NT2/D1 (cell line): ENCODE measurements at regions not wholly inside any gene's neighbourhood (a gene's known extent, or its start where the extent isn't known, plus 50 kb on each side); places are given as distances from the start of the nearest gene placed in this dataset.

Experiments
- DNase-seq: peaks from one replicate; pipeline ENCODE4 v3.0.0-alpha.2; 2011; ENCODE audit warnings: low read depth, low spot score
- H3K27me3 ChIP-seq: 2 replicates; pipeline ENCODE4 v1.6.0; 2011; ENCODE audit warnings: mild to moderate bottlenecking; ENCODE audit not compliant: insufficient read length, insufficient read depth
- H3K36me3 ChIP-seq: 2 replicates; pipeline ENCODE4 v1.6.1; 2011; ENCODE audit warnings: mild to moderate bottlenecking, low read length, mixed read lengths; ENCODE audit not compliant: insufficient read depth, insufficient read length
- H3K4me1 ChIP-seq: 2 replicates; pipeline ENCODE4 v1.5.1; 2011; ENCODE audit not compliant: insufficient read depth, insufficient read length
- H3K4me3 ChIP-seq: 2 replicates; pipeline ENCODE4 v1.5.1; 2011; ENCODE audit warnings: low read depth; ENCODE audit not compliant: insufficient read length
- H3K9ac ChIP-seq: 2 replicates; pipeline ENCODE4 v1.6.0; 2011; ENCODE audit warnings: low read depth; ENCODE audit not compliant: insufficient read length
- H3K9me3 ChIP-seq: 2 replicates; pipeline ENCODE4 v1.5.1; 2011; ENCODE audit warnings: mild to moderate bottlenecking, low read length; ENCODE audit not compliant: insufficient read depth
- SUZ12 ChIP-seq: IDR thresholded peaks from 2 replicates; pipeline ENCODE4 v1.6.1; 2011; ENCODE audit not compliant: insufficient read length, insufficient read depth; ENCODE audit errors: extremely low read depth
- YY1 ChIP-seq: IDR thresholded peaks from 2 replicates; pipeline ENCODE4 v1.6.1; 2011; ENCODE audit not compliant: insufficient read length, insufficient read depth
- ZNF274 ChIP-seq: IDR thresholded peaks from 2 replicates; pipeline ENCODE4 v1.6.1; 2011; ENCODE audit warnings: mild to moderate bottlenecking, low read depth, low read length

DNA sequence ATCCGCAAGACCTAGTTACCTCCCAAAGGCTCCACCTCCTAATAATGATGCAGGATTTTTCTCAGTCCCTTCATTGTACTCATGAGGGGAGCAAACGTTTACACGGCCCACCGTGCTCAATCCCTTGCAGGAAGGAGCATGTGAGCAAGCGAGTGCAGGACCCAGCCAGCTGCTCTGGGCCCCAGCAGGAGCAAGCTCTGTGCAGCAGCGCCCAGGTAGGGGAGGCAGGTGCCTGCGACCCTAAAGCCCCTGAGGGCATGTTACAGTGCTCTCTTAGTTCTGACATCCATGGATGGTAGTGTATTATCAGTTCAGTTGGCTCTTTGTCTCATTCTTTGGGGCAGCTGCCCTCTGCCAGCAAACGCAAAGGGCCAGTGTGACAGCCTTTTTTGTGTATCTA lies 143.4 kb downstream of the TBXT start:
- TF ChIP-seq ZNF274 = no peak
- TF ChIP-seq YY1 = no peak
- no peak overlapping the region for H3K9ac ChIP-seq

DNA sequence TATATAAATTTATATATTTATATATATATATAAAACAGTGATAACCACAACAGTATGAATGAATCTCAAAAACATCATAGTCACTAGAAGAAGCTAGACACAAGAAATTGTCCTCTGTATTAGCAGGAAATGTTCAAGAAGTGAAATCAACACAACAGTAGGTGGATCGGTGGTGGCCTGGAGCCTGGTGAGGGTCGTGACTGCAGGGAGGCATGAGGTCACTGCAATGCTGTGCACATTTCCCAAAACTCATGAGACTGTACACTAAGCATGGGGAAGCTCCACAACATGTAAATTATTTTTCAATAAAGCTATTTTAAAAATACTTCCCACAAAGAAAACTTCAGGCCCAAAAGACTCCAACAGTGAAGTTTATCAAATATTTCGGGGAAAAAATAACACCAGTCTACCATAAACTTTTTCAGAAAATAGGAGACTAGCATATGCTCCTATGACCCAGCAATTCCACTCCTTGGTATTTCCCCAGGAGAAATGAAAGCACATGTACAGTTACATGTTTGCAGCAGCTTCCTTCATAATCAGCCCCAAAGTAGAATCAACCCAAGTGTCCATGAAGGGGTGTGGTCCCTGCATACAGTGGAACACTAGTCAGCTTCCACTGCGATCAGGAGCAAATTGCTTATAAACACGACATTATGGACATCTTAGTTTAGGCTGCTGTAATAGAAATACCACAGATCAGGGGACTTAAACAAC lies 144.2 kb downstream of the TBXT start:
- Histone ChIP-seq H3K9me3 (no peaks in the 10 kb centered on the region), H3K4me1 (no peaks in the 10 kb centered on the region), H3K4me3 (no peak overlapping the region), H3K9ac (no peak overlapping the region), H3K36me3 (no peaks in the 10 kb centered on the region), H3K27me3 (no peaks in the 10 kb centered on the region)
- TF ChIP-seq YY1 = no peak
- TF ChIP-seq SUZ12 = no peak
- TF ChIP-seq ZNF274 = no peak
- DNase-seq = no peak

More for the DNA sequence above, 143.4 kb downstream of the TBXT start:
- H3K27me3 ChIP-seq = no peaks in the 10 kb centered on the region
- no peak for DNase-seq
- no peak overlapping the region for H3K4me3 ChIP-seq
- no peaks in the 10 kb centered on the region for H3K4me1 ChIP-seq
- H3K36me3 ChIP-seq = no peaks in the 10 kb centered on the region
- no peaks in the 10 kb centered on the region for H3K9me3 ChIP-seq

DNA sequence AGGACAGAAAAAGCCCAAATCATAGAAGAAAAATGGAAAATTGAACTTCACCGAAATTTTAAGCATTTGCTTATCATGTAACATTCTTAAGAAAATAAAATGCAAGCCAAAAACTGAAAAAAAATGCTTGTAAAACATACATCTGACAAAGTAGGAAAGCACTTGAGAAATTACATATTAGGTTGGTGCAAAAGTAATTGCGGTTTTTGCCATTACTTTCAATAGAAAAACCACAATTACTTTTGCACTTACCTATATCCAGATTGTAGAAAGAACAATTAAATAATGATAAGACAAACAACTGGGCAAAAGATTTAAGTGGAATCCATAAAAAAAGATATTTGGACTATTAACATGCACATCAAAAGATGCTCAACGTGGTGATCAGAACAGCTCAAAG lies 146.2 kb downstream of the TBXT start:
- Histone ChIP-seq H3K9ac (no peak overlapping the region), H3K36me3 (no peaks in the 10 kb centered on the region), H3K27me3 (no peaks in the 10 kb centered on the region), H3K9me3 (peaks cover 15% of the 10 kb centered on the region), H3K4me3 (no peak overlapping the region), H3K4me1 (no peaks in the 10 kb centered on the region)
- no peak for DNase-seq
- TF ChIP-seq YY1 = no peak
- no peak for TF ChIP-seq SUZ12
- no peak for TF ChIP-seq ZNF274

DNA sequence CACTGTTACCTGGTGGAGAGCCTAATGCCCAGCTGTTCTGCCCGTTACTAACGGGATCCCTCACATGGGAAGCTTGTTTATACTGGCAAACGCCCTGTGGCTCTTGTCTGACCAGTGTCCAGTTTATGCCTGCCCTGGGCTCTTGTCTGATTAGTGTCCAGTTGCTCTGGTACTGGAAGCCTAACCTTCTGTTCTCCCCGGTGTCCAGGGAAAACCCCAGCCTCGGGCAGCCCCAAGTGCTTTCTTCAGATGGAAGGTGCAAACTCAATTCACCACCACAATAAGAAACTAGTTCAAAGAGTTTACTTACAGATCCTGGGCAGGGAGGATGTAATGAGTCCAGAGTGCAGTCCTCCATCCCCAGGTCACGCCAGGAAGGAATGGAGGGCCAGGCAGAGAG lies 148.4 kb downstream of the TBXT start:
- TF ChIP-seq ZNF274 (no peak), SUZ12 (no peak), YY1 (no peak)
- DNase-seq = no peak
- Histone ChIP-seq H3K4me3 (no peak overlapping the region), H3K36me3 (no peaks in the 10 kb centered on the region), H3K9ac (no peak overlapping the region), H3K4me1 (no peaks in the 10 kb centered on the region), H3K27me3 (no peaks in the 10 kb centered on the region), H3K9me3 (peaks cover 18% of the 10 kb centered on the region)

DNA sequence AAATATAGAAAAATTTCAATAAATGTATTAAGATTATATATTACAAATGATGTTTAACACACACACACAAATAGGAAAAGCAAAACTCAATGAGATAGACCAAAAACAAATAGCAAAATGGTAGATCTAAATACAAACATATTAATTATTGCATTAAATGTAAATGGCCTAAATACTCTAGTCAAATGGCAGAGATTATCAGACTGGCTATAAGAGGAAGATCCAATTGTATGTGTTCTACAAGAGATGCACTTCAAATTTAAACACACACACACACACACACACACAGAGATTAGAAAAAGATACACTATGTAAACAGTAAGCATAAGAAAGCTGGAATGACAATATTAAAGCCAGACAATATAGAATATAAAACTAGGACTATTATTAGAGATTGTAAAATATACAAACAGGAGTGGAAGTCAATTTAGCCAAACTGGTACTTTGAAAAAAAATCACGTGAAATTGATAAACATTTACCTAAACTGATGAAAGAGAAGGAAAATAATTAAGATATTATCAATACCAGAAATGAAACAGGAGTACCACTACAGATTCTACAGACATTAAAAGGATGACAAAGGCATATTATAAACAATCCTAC lies 150.5 kb downstream of the TBXT start:
- TF ChIP-seq YY1 (no peak), ZNF274 (no peak), SUZ12 (no peak)
- H3K27me3 ChIP-seq = no peaks in the 10 kb centered on the region
- peaks cover 18% of the 10 kb centered on the region for H3K9me3 ChIP-seq
- no peak overlapping the region for H3K4me3 ChIP-seq
- H3K9ac ChIP-seq = no peak overlapping the region
- H3K4me1 ChIP-seq = no peaks in the 10 kb centered on the region
- no peak for DNase-seq
- H3K36me3 ChIP-seq = no peaks in the 10 kb centered on the region

DNA sequence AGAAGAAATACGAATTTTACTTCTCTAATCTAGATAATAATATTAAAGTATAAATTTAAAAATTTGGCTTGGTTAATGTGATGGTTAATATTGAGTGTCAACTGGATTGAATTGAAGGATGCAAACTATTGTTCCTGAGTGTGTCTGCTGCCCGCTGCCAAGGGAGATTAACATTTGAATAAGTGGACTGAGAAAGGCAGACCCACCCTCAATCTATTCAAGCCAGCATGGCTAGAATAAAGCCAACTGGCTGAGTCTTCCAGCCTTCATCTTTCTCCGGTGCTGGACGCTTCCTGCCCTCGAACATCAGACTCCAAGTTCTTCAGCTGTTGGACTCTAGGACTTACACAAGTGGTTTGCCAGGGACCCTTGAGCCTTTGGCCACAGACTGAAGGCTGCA lies 152.7 kb downstream of the TBXT start:
- Histone ChIP-seq H3K4me3 (no peak overlapping the region), H3K27me3 (peaks cover 15% of the 10 kb centered on the region), H3K9me3 (peaks cover 18% of the 10 kb centered on the region), H3K4me1 (no peaks in the 10 kb centered on the region), H3K9ac (no peak overlapping the region), H3K36me3 (no peaks in the 10 kb centered on the region)
- no peak for DNase-seq
- TF ChIP-seq SUZ12 (no peak), YY1 (no peak), ZNF274 (no peak)

DNA sequence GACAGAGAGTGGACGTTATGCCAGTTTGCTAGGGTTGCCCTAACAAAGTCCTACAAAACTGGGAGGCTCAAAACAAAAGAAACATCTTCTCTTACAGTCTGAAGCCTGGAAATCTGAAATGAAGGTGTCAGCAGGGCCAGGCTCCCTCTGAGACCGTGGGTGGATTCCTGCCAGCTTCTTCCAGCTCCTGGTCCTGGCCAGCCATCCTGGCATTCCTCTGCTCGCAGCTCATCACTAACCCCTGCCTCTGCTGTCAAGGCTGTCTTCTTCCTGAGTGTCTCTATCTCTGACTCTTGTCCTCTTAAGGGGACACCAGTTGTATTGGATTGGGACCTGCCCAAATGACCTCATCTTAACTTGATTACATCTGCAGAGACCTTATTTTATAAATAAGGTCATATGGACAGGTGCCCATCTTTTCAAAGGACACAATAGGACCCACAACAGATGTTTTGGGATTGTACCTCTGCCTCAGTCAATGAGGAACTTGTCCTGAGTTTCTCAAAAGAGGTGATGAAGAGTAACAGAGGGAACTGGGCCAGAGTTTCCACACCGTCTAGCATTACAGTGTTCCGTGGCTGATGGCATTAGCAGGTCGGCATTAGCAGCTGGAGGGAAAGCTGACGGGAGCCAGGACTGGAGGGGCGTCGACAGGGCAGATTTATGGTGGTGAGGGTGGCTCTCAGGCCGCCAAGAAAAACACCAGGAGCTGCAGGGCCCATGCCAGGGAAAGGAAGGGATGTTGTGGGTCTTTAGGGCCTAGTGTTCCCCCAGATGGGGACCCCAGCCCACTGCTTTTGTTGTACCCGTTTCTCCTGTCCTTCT lies 157.3 kb downstream of the TBXT start:
- Histone ChIP-seq H3K27me3 (peaks cover 60% of the 10 kb centered on the region), H3K9ac (no peak overlapping the region), H3K9me3 (no peaks in the 10 kb centered on the region), H3K4me3 (no peak overlapping the region), H3K4me1 (no peaks in the 10 kb centered on the region), H3K36me3 (no peaks in the 10 kb centered on the region)
- no peak for DNase-seq
- TF ChIP-seq SUZ12 = no peak
- no peak for TF ChIP-seq ZNF274
- no peak for TF ChIP-seq YY1
